D721Med (cell line): ENCODE measurements at regions not wholly inside any gene's neighbourhood (a gene's known extent, or its start where the extent isn't known, plus 50 kb on each side); places are given as distances from the start of the nearest gene placed in this dataset.

Source experiments
- DNase-seq: peaks from one replicate; pipeline ENCODE4 v3.0.0; 2011; ENCODE audit warnings: low spot score; ENCODE audit not compliant: insufficient read length
- FAIRE-seq: peaks from 2 replicates; lab custom pipeline; 2011; peaks lifted over from hg19 to GRCh38; lab: Jason Lieb, UNC
- CTCF ChIP-seq: IDR thresholded peaks from 2 replicates; pipeline ENCODE4 v1.5.1; 2012; ENCODE audit warnings: mild to moderate bottlenecking, control low read depth; ENCODE audit not compliant: insufficient read depth; ENCODE audit errors: missing control alignments

DNA sequence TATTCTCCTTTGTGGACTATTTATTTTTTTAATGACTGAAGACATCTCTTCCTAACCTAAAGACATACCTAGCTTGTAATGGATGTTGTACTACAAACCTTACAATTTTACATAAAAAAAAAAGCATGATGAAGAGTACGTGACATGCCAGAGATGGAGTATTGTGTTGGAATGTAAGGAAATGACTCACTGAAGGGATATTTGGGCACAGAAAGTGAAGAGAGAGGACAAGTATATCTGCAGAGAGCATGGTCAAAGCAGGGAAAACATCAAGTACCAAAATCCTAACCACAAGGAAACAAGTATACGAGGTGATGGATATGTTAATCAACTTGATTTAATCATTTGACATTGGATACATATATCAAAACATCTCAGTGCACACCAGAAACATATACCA lies 1051.4 kb upstream of the PRKX start:
- FAIRE-seq, result no peak
- no peak for TF ChIP-seq CTCF
- no peak for DNase-seq

DNA sequence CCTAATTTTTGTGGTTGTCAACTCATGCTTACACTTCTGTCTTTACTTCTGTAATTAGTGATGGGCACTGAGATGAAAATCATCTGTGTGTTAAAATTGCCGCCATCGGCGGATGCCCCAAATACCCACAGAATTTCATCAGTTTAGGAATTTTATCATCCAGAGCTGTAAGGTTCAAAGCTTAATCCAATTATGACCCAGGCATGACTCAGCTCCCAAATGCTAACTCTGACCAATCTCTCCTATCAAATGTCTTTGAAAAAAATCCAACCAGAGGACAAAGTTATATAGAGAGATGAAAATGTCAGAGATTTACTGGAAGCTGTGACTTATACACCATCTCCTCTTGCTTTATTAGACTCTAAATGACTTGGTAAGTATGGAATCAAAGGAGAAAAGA lies 1048.7 kb upstream of the PRKX start:
- FAIRE-seq, result peak; percentile 67
- no peak for TF ChIP-seq CTCF
- DNase-seq, result no peak

GRCh38 chrX:4754878-4755604 lies 1041.6 kb upstream of the PRKX start:
- TF ChIP-seq CTCF, result no peak
- DNase-seq (no peak), FAIRE-seq (no peak)

DNA sequence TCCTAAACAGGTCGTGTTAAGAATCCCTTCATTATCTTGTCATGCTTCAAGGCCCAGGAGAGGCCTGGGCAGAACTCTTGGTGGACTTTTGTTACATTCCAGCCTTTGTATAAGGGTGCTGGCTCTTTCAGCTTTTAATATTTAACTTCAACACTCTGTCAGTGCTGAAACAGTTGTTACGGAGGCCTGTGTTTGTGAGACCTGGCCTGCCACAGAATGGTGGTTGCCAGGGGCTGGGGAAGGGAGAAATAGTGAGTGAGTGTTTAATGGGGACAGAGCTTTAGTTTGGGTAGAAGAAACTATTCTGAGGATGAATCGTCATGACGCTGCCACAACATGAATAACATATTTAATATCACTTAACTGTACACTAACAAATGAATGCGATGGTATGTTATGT lies 1027.6 kb upstream of the PRKX start:
- TF ChIP-seq CTCF, result no peak
- DNase-seq (no peak), FAIRE-seq (no peak)

- FAIRE-seq, result no peak
- no peak for DNase-seq
- TF ChIP-seq CTCF, result no peak
Observed at GRCh38 chrX:4735299-4735698, 1021.9 kb upstream of the PRKX start.

GRCh38 chrX:4710618-4711433 lies 997.4 kb upstream of the PRKX start:
- DNase-seq (no peak), FAIRE-seq (no peak)
- TF ChIP-seq CTCF, result no peak
